Ishikawa (cell line): ENCODE measurements at regions not wholly inside any gene's neighbourhood (a gene's known extent, or its start where the extent isn't known, plus 50 kb on each side); places are given as distances from the start of the nearest gene placed in this dataset.
A peak's percentile ranks its signal among the peaks of the same experiment; 100 is the strongest.

Experiments used
- CEBPB ChIP-seq: IDR thresholded peaks from 2 replicates; pipeline ENCODE4 v1.6.1; 2012
- CREB1 ChIP-seq: IDR thresholded peaks from 2 replicates; pipeline ENCODE4 v1.6.1; 2012; ENCODE audit warnings: low read depth
- EGR1 ChIP-seq: IDR thresholded peaks from 2 replicates; pipeline ENCODE4 v1.6.1; 2012
- EP300 ChIP-seq: IDR thresholded peaks from 2 replicates; pipeline ENCODE4 v1.6.1; 2012; ENCODE audit warnings: borderline replicate concordance
- FOXM1 ChIP-seq: IDR thresholded peaks from 2 replicates; pipeline ENCODE4 v1.6.1; 2012; ENCODE audit warnings: low read depth, borderline replicate concordance
- NFIC ChIP-seq: IDR thresholded peaks from 2 replicates; pipeline ENCODE4 v1.6.1; 2012
- RAD21 ChIP-seq: IDR thresholded peaks from 2 replicates; pipeline ENCODE4 v1.6.1; 2012; ENCODE audit warnings: low read depth
- REST ChIP-seq: IDR thresholded peaks from 2 replicates; pipeline ENCODE4 v1.6.1; 2012; ENCODE audit warnings: low read depth, mild to moderate bottlenecking
- TAF1 ChIP-seq: IDR thresholded peaks from 2 replicates; pipeline ENCODE4 v1.6.1; 2012; ENCODE audit warnings: low read depth, mild to moderate bottlenecking
- TCF12 ChIP-seq: IDR thresholded peaks from 2 replicates; pipeline ENCODE4 v1.6.1; 2012; ENCODE audit warnings: low read depth
- TEAD4 ChIP-seq: IDR thresholded peaks from 2 replicates; pipeline ENCODE4 v1.6.1; 2012
- YY1 ChIP-seq: IDR thresholded peaks from 2 replicates; pipeline ENCODE4 v1.6.1; 2012; ENCODE audit warnings: low read depth
- ZBTB7A ChIP-seq: IDR thresholded peaks from 2 replicates; pipeline ENCODE4 v1.6.1; 2012; ENCODE audit warnings: low read depth
- TF ChIP-seq, protein P1 (sequence below): IDR thresholded peaks from 2 replicates; pipeline ENCODE4 v1.6.1; 2012
- TF ChIP-seq, protein P2 (sequence below): IDR thresholded peaks from 2 replicates; pipeline ENCODE4 v1.6.1; 2012

- TF ChIP-seq EP300, result no peak
- no peak for TF ChIP-seq FOXM1
- no peak for TF ChIP-seq EGR1
- no peak for TF ChIP-seq RAD21
- TF ChIP-seq REST, result no peak
- TF ChIP-seq CREB1, result no peak
- TF ChIP-seq TCF12, result no peak
- no peak for TF ChIP-seq ZBTB7A
Measured at GRCh38 chr4:103938488-103938887, 218.7 kb upstream of the TACR3 start.

GRCh38 chr4:103936653-103937145, 216.9 kb upstream of the TACR3 start:
- TF ChIP-seq EGR1, result no peak
- TF ChIP-seq, protein P1, sequence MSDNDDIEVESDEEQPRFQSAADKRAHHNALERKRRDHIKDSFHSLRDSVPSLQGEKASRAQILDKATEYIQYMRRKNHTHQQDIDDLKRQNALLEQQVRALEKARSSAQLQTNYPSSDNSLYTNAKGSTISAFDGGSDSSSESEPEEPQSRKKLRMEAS, result no peak
- no peak for TF ChIP-seq NFIC
- no peak for TF ChIP-seq FOXM1
- TF ChIP-seq RAD21, result no peak
- TF ChIP-seq CEBPB, result no peak
- no peak for TF ChIP-seq TAF1
- TF ChIP-seq CREB1, result no peak
- TF ChIP-seq YY1, result no peak

GRCh38 chr4:103934178-103934789, 214.5 kb upstream of the TACR3 start:
- TF ChIP-seq NFIC, result no peak
- TF ChIP-seq EP300, result no peak
- TF ChIP-seq RAD21, result peak; percentile 67
- TF ChIP-seq CREB1, result no peak
- no peak for TF ChIP-seq EGR1

GRCh38 chr4:103928370-103928769, 208.6 kb upstream of the TACR3 start:
- no peak for TF ChIP-seq EP300
- no peak for TF ChIP-seq REST
- TF ChIP-seq FOXM1, result no peak

GRCh38 chr4:103923551-103923950, 203.8 kb upstream of the TACR3 start:
- no peak for TF ChIP-seq CEBPB
- TF ChIP-seq, protein P2, sequence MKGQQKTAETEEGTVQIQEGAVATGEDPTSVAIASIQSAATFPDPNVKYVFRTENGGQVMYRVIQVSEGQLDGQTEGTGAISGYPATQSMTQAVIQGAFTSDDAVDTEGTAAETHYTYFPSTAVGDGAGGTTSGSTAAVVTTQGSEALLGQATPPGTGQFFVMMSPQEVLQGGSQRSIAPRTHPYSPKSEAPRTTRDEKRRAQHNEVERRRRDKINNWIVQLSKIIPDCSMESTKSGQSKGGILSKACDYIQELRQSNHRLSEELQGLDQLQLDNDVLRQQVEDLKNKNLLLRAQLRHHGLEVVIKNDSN, result no peak

GRCh38 chr4:103918214-103918613, 198.4 kb upstream of the TACR3 start:
- no peak for TF ChIP-seq TAF1
- TF ChIP-seq NFIC, result no peak
- TF ChIP-seq FOXM1, result no peak
- TF ChIP-seq REST, result no peak
- TF ChIP-seq RAD21, result no peak
- no peak for TF ChIP-seq EGR1
- no peak for TF ChIP-seq EP300
- TF ChIP-seq, protein P2, result no peak
- TF ChIP-seq CEBPB, result no peak
- TF ChIP-seq ZBTB7A, result no peak
- TF ChIP-seq TEAD4, result no peak
- TF ChIP-seq, protein P1, result no peak
- TF ChIP-seq YY1, result no peak
